Esophagus muscularis mucosa (tissue), 4 donors: ENCODE measurements at regions not wholly inside any gene's neighbourhood (a gene's known extent, or its start where the extent isn't known, plus 50 kb on each side); places are given as distances from the start of the nearest gene placed in this dataset.

ENCODE experiments used
- DNase-seq: peaks from one replicate; pipeline ENCODE4 v3.0.0-alpha.2; 2017; ENCODE audit errors: extremely low spot score
- H3K27ac ChIP-seq, 4 donors: fragments of 200-600 bp; sonication (generic); replicated peaks in 1 of 4; 1 replicate in 3 of 4; 2 replicates in 1 of 4; pipeline ENCODE4 v1.5.1; 2016 to 2019; ENCODE audit warnings: mild to moderate bottlenecking in 1 of 4
- H3K27me3 ChIP-seq, 4 donors: fragments of 200-600 bp; sonication (generic); one replicate each; pipeline versions ENCODE4 v1.5.1 to v1.6.0; 2016 to 2019
- H3K36me3 ChIP-seq, 4 donors: fragments of 200-600 bp; sonication (generic); one replicate each; pipeline ENCODE4 v1.5.1; 2016 to 2019
- H3K4me1 ChIP-seq, 4 donors: fragments of 200-600 bp; sonication (generic); one replicate each; pipeline ENCODE4 v1.5.1; 2016 to 2019
- H3K4me3 ChIP-seq, 4 donors: fragments of 200-600 bp; sonication (generic); 1 replicate in 2 of 4; 2 replicates in 2 of 4; pipeline ENCODE4 v1.5.1; 2016 to 2019; ENCODE audit warnings: mild to moderate bottlenecking in 4 of 4, moderate library complexity in 1 of 4
- H3K9me3 ChIP-seq, 4 donors: fragments of 200-600 bp; sonication (generic); 1 replicate in 3 of 4; 2 replicates in 1 of 4; pipeline ENCODE4 v1.5.1; 2016 to 2019
- CTCF ChIP-seq, 3 experiments: fragments of 200-600 bp in 2 of 3; fragments of 450-650 bp in 1 of 3; sonication (generic) in 2 of 3; IDR thresholded peaks; one replicate each; pipeline ENCODE4 v1.5.1; 2017 to 2019; ENCODE audit warnings: antibody characterized with exemption in 3 of 3, mild to moderate bottlenecking in 2 of 3, moderate library complexity in 1 of 3
- EP300 ChIP-seq: sonication (generic); formaldehyde crosslinking; IDR thresholded peaks from one replicate; pipeline ENCODE4 v1.6.1; 2017; ENCODE audit warnings: antibody characterized with exemption
- POLR2A ChIP-seq: fragments of 450-650 bp; IDR thresholded peaks from one replicate; pipeline ENCODE4 v1.6.1; 2017; ENCODE audit warnings: antibody characterized with exemption, moderate library complexity, mild to moderate bottlenecking, low read depth
- POLR2AphosphoS5 ChIP-seq, 2 donors: sonication (generic); formaldehyde crosslinking; IDR thresholded peaks; one replicate each; pipeline ENCODE4 v1.6.1; 2017; ENCODE audit warnings: antibody characterized with exemption in 2 of 2
- WGBS: methylation state at CpG from one replicate; pipeline ENCODE4 v1.1.5; 2018; 5-methylcytosine and 5-hydroxymethylcytosine counted together
- intact Hi-C: fragments of 100-400 bp; cut with DNase I; formaldehyde crosslinking; loops from one replicate; pipeline ENCODE4 v1.15.1; 2023

- H3K9me3 ChIP-seq: peaks cover 0 to 8% (median 0%) of the 10 kb centered on the region in 4 donors
- no peak overlapping the region for H3K27ac ChIP-seq
- H3K4me1 ChIP-seq: peaks cover 0 to 3% (median 0%) of the 10 kb centered on the region in 4 donors
- no peaks in the 10 kb centered on the region for H3K36me3 ChIP-seq
- no peak for DNase-seq
- no peaks in the 10 kb centered on the region for H3K27me3 ChIP-seq
- intact Hi-C loops: no loop called here
- TF ChIP-seq POLR2AphosphoS5 (IDR thresholded peaks at IDR 0.05) (no peak), CTCF (IDR thresholded peaks at IDR 0.05) (no peak), EP300 (no peak), POLR2A (no peak)
- no peak overlapping the region for H3K4me3 ChIP-seq
These were observed 112.5 kb downstream of the EFEMP1 start for GRCh38 chr2:55811048-55811447.

GRCh38 chr2:55810622-55811020, 113.0 kb downstream of the EFEMP1 start:
- H3K36me3 ChIP-seq: no peaks in the 10 kb centered on the region
- intact Hi-C loops: no loop called here
- no peak overlapping the region for H3K4me3 ChIP-seq
- H3K27me3 ChIP-seq: no peaks in the 10 kb centered on the region
- no peak for DNase-seq
- peaks cover 0 to 8% (median 0%) of the 10 kb centered on the region in 4 donors for H3K9me3 ChIP-seq
- WGBS: 56% methylated on average over 3 of the region's 3 CpGs
- peaks cover 0 to 3% (median 0%) of the 10 kb centered on the region in 4 donors for H3K4me1 ChIP-seq
- no peak overlapping the region for H3K27ac ChIP-seq
- TF ChIP-seq POLR2AphosphoS5 (IDR thresholded peaks at IDR 0.05) (no peak), POLR2A (no peak), EP300 (no peak)

GRCh38 chr2:55809875-55810621, 113.5 kb downstream of the EFEMP1 start:
- H3K27ac ChIP-seq: no peak overlapping the region
- intact Hi-C loops: no loop called here
- no peaks in the 10 kb centered on the region for H3K36me3 ChIP-seq
- TF ChIP-seq EP300 (no peak), POLR2AphosphoS5 (IDR thresholded peaks at IDR 0.05) (peak; percentile 14 to 18), CTCF (IDR thresholded peaks at IDR 0.05) (no peak), POLR2A (no peak)
- DNase-seq: no peak
- no peaks in the 10 kb centered on the region for H3K27me3 ChIP-seq
- H3K4me3 ChIP-seq: no peak overlapping the region
- H3K9me3 ChIP-seq: peaks cover 0 to 8% (median 0%) of the 10 kb centered on the region in 4 donors
- whole genome bisulfite sequencing: 42% methylated on average over 7 of the region's 7 CpGs
- peaks cover 0 to 3% (median 0%) of the 10 kb centered on the region in 4 donors for H3K4me1 ChIP-seq

- WGBS: 95% methylated on average over 2 of the region's 2 CpGs
- intact Hi-C loops: no loop called here
- no peaks in the 10 kb centered on the region for H3K9me3 ChIP-seq
- H3K4me3 ChIP-seq: no peak overlapping the region
- DNase-seq: no peak
- no peaks in the 10 kb centered on the region for H3K36me3 ChIP-seq
- peaks cover 0 to 3% (median 0%) of the 10 kb centered on the region in 4 donors for H3K4me1 ChIP-seq
- H3K27me3 ChIP-seq: no peaks in the 10 kb centered on the region
- H3K27ac ChIP-seq: no peak overlapping the region
- TF ChIP-seq EP300: no peak
These were observed 114.3 kb upstream of the PNPT1 start for GRCh38 chr2:55807900-55808299.

- no peaks in the 10 kb centered on the region for H3K36me3 ChIP-seq
- 40% methylated on average over 2 of the region's 2 CpGs for WGBS
- no peak for DNase-seq
- no peak overlapping the region for H3K4me3 ChIP-seq
- peaks cover 0 to 2% (median 0%) of the 10 kb centered on the region in 4 donors for H3K4me1 ChIP-seq
- TF ChIP-seq POLR2A (no peak), CTCF (IDR thresholded peaks at IDR 0.05) (no peak), POLR2AphosphoS5 (IDR thresholded peaks at IDR 0.05) (no peak), EP300 (no peak)
- H3K27me3 ChIP-seq: no peaks in the 10 kb centered on the region
- intact Hi-C loops: no loop called here
- H3K27ac ChIP-seq: no peak overlapping the region
- no peaks in the 10 kb centered on the region for H3K9me3 ChIP-seq
These were observed 112.0 kb upstream of the PNPT1 start for GRCh38 chr2:55805686-55806085.
